HepG2 (cell line): ENCODE measurements at regions not wholly inside any gene's neighbourhood (a gene's known extent, or its start where the extent isn't known, plus 50 kb on each side); places are given as distances from the start of the nearest gene placed in this dataset.

Experiments
- ATAC-seq: fragments of 200-7000 bp; cut with Tn5 transposase; 3 replicates; pipeline ENCODE4 v1.9.1; 2020; ENCODE audit warnings: mild to moderate bottlenecking, moderate library complexity
- BruUV-seq: library from RNA; stranded (reverse); fragments of 400-500 nt; replicated peaks from 2 replicates; lab custom pipeline; 2021; lab: Mats Ljungman, UMichigan
- CTCF ChIA-PET: fragments of 300-600 bp; formaldehyde crosslinking; extraction: SDS; loops from one replicate; lab custom pipeline; 2021; ENCODE audit warnings: low total read pairs, inconsistent platforms, low intra/inter-chr PET ratio; lab: Yijun Ruan, JAX
- POLR2A ChIA-PET: fragments of 350-600 bp; sonication (Branson Sonifier 250); formaldehyde crosslinking; loops from one replicate; lab custom pipeline; 2020; ENCODE audit warnings: antibody characterized with exemption, inconsistent platforms; lab: Yijun Ruan, JAX
- DNase-seq: peaks from one replicate; pipeline ENCODE4 v3.0.0-alpha.2; 2015; ENCODE audit warnings: low spot score
- FAIRE-seq: peaks from 3 replicates; lab custom pipeline; 2011; peaks lifted over from hg19 to GRCh38; lab: Jason Lieb, UNC
- H2AFZ ChIP-seq: one replicate; pipeline ENCODE4 v1.6.1; 2011; ENCODE audit warnings: low read length, inconsistent platforms
- H3K27ac ChIP-seq: fragments of 300-600 bp; 3 replicates; pipeline ENCODE4 v1.8.0; 2011; ENCODE audit warnings: mixed run types, mild to moderate bottlenecking, mixed read lengths, low read length, inconsistent platforms; ENCODE audit not compliant: insufficient read depth; ENCODE audit errors: extremely low read length
- H3K27me3 ChIP-seq, 2 experiments: fragments of 200-600 bp in 1 of 2; 2 replicates in 1 of 2; 3 replicates in 1 of 2; pipeline versions ENCODE4 v1.6.0 to v1.8.0; 2011; ENCODE audit warnings: low read length in 2 of 2, mild to moderate bottlenecking in 2 of 2, moderate library complexity in 2 of 2, inconsistent platforms in 1 of 2; ENCODE audit not compliant: insufficient read depth in 2 of 2, control insufficient read depth in 1 of 2
- H3K36me3 ChIP-seq, 2 experiments: fragments of 200-600 bp in 1 of 2; replicated peaks in 1 of 2; 2 replicates in 1 of 2; 3 replicates in 1 of 2; pipeline versions ENCODE4 v1.5.1 to v1.8.0; 2011; ENCODE audit warnings: low read length in 2 of 2, inconsistent platforms in 1 of 2; ENCODE audit not compliant: insufficient read depth in 2 of 2, control insufficient read depth in 1 of 2
- H3K4me1 ChIP-seq: 2 replicates; pipeline ENCODE4 v1.5.1; 2012; ENCODE audit warnings: low read length, inconsistent platforms; ENCODE audit not compliant: insufficient read depth
- H3K4me2 ChIP-seq: 2 replicates; pipeline ENCODE4 v1.6.0; 2011; ENCODE audit warnings: low read depth, low read length, inconsistent platforms
- H3K4me3 ChIP-seq, 3 experiments: fragments of 200-600 bp in 1 of 3; sonication (generic), shearing (Covaris generic) in 1 of 3; replicated peaks in 1 of 3; 2 replicates each; pipeline ENCODE4 v1.5.1; 2011 to 2016; ENCODE audit warnings: low read length in 3 of 3, inconsistent platforms in 2 of 3, low read depth in 2 of 3, mild to moderate bottlenecking in 2 of 3, control low read depth in 1 of 3, mixed read lengths in 1 of 3; ENCODE audit not compliant: insufficient read depth in 1 of 3
- H3K79me2 ChIP-seq: one replicate; pipeline ENCODE4 v1.6.1; 2011; ENCODE audit warnings: low read length, inconsistent platforms; ENCODE audit not compliant: insufficient read depth
- H3K9ac ChIP-seq: 2 replicates; pipeline ENCODE4 v1.6.0; 2011; ENCODE audit warnings: mild to moderate bottlenecking, low read depth, low read length, inconsistent platforms; ENCODE audit not compliant: insufficient read depth
- H3K9me3 ChIP-seq: 2 replicates; pipeline ENCODE4 v1.5.1; 2012; ENCODE audit warnings: mild to moderate bottlenecking, low read length
- H4K20me1 ChIP-seq: 2 replicates; pipeline ENCODE4 v1.6.0; 2011; ENCODE audit warnings: inconsistent platforms, mild to moderate bottlenecking, low read length, moderate library complexity; ENCODE audit not compliant: insufficient read depth
- ATF7 ChIP-seq, 2 experiments: fragments of 450-650 bp in 1 of 2; sonication (generic) in 1 of 2; formaldehyde crosslinking in 1 of 2; IDR thresholded peaks; 2 replicates each; pipeline versions ENCODE4 v1.4.0 to v1.6.1; 2016 to 2020; ENCODE audit warnings: antibody characterized with exemption in 1 of 2, mild to moderate bottlenecking in 1 of 2, missing genetic modification reagents in 1 of 2
- CREB1 ChIP-seq, 2 experiments: fragments of 450-650 bp in 1 of 2; IDR thresholded peaks; 2 replicates each; pipeline ENCODE4 v1.6.1; 2016 to 2017; ENCODE audit warnings: control low read depth in 1 of 2, mild to moderate bottlenecking in 1 of 2, missing compliant biosample characterization in 1 of 2, missing genetic modification characterization in 1 of 2
- GPN1 ChIP-seq: sonication (generic); formaldehyde crosslinking; IDR thresholded peaks from 2 replicates; pipeline ENCODE4 v1.5.1; 2020; ENCODE audit warnings: missing genetic modification reagents, borderline replicate concordance
- HOMEZ ChIP-seq: IDR thresholded peaks from 2 replicates; pipeline ENCODE4 v1.6.1; 2016; ENCODE audit warnings: low read depth
- MIXL1 ChIP-seq: IDR thresholded peaks from 2 replicates; pipeline ENCODE4 v1.6.1; 2016
- NFYC ChIP-seq: IDR thresholded peaks from 2 replicates; pipeline ENCODE4 v1.6.1; 2016; ENCODE audit warnings: missing genetic modification reagents, missing compliant biosample characterization
- ZKSCAN5 ChIP-seq: sonication (generic); formaldehyde crosslinking; IDR thresholded peaks from 2 replicates; pipeline ENCODE4 v1.5.1; 2020; ENCODE audit warnings: mild to moderate bottlenecking, missing genetic modification reagents
- ZNF629 ChIP-seq: sonication (generic); formaldehyde crosslinking; conservative IDR thresholded peaks from 2 replicates; pipeline ENCODE4 v1.5.0; 2020; ENCODE audit warnings: missing genetic modification reagents
- ZNF746 ChIP-seq: sonication (generic); formaldehyde crosslinking; IDR thresholded peaks from 2 replicates; pipeline ENCODE4 v1.8.0; 2022; ENCODE audit warnings: mild to moderate bottlenecking, missing genetic modification reagents
- WGBS: methylation state at CpG from one replicate; pipeline ENCODE4 v1.1.6; 2017; ENCODE audit warnings: low lambda C conversion rate; 5-methylcytosine and 5-hydroxymethylcytosine counted together
- in situ Hi-C: cut with HindIII; loops from 2 replicates; pipeline ENCODE4 v1.10.0; 2017; ENCODE audit warnings: low pct_unique_long_range_greater_than_20kb; ENCODE audit not compliant: extremely low pct_ligation_motif_present
- intact Hi-C: fragments of 100-400 bp; cut with micrococcal nuclease; formaldehyde crosslinking; loops from one replicate; pipeline ENCODE4 v1.10.0; 2022; ENCODE audit not compliant: unreplicated experiment
- TF ChIP-seq, protein P1 (sequence below): sonication (generic); formaldehyde crosslinking; IDR thresholded peaks from 2 replicates; pipeline ENCODE4 v1.8.0; 2022; ENCODE audit warnings: missing genetic modification reagents, mild to moderate bottlenecking, borderline replicate concordance

DNA sequence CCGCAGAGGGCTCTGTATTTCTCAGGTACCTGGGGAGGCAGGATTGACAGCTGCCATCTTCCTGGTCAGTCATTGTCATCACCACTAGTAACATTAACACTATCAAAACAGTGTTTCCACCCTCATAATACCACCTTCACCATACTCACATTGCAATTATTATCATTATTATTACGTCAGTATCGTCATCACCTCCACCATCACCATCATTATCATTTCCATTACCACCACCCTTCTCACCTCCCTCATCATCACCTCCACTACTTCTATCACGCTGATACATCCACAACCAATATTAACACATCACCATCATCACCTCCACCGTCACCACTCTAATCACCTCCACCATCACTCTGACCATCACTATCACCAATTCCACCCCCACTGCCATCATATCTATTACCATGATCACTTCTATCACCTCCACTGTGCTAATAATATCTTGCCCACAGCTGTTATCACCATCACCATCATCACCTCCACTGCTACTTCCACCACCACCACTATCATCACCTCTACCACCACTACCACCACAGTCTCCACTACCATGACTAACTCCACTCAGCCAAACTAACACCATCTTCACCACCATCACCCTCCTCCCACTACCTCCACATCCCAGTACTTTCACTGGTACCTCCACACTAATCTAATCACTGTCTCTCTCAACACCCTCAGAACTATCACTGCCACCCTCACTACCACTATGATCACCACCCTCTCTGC lies 196.4 kb downstream of the RPS24 start:
- H4K20me1 ChIP-seq: no peaks in the 10 kb centered on the region
- ATAC-seq (no peak), FAIRE-seq (no peak), DNase-seq (no peak)
- H3K79me2 ChIP-seq: no peaks in the 10 kb centered on the region
- BruUV-seq: no TSS peak
- TF ChIP-seq ATF7 (IDR thresholded peaks at IDR 0.05) (peak; percentile 46; the same call in 1 of the 2 replicates), ATF7 (CRISPR knock-in tag; IDR thresholded peaks at IDR 0.05) (no peak), CREB1 (IDR thresholded peaks at IDR 0.05) (peak; percentile 92), CREB1 (CRISPR knock-in tag; IDR thresholded peaks at IDR 0.05) (no peak), ZKSCAN5 (CRISPR knock-in tag) (no peak), HOMEZ (no peak)
- no peaks in the 10 kb centered on the region for H3K9me3 ChIP-seq
- no peak overlapping the region for H2AFZ ChIP-seq
- in situ Hi-C loops: no loop called here
- no peak overlapping the region for H3K4me2 ChIP-seq
- no peaks in the 10 kb centered on the region for H3K36me3 ChIP-seq
- CTCF ChIA-PET: no interaction called here
- no peaks in the 10 kb centered on the region for H3K4me1 ChIP-seq
- POLR2A ChIA-PET: no interaction called here
- intact Hi-C loops: no loop called here
- no peak overlapping the region for H3K9ac ChIP-seq
- H3K27me3 ChIP-seq: peaks cover 0 to 12% of the 10 kb centered on the region in 2 experiments; a peak in 2 of 5 replicates
- H3K27ac ChIP-seq: no peak overlapping the region
- 44% methylated on average over 5 of the region's 5 CpGs for WGBS
- H3K4me3 ChIP-seq: no peak overlapping the region

GRCh38 chr10:78231327-78231726 lies 197.7 kb downstream of the RPS24 start:
- Histone ChIP-seq H3K27me3 (0 out of 5 replicates have a peak, but pooled peaks cover 0 to 5% of the 10 kb centered on the region in 2 experiments), H4K20me1 (no peaks in the 10 kb centered on the region), H3K4me2 (no peak overlapping the region), H3K27ac (no peak overlapping the region), H3K79me2 (no peaks in the 10 kb centered on the region), H3K9me3 (no peaks in the 10 kb centered on the region), H2AFZ (no peak overlapping the region), H3K4me3 (no peak overlapping the region), H3K9ac (no peak overlapping the region), H3K4me1 (no peaks in the 10 kb centered on the region), H3K36me3 (no peaks in the 10 kb centered on the region)
- ChIA-PET POLR2A (no interaction called here), CTCF (no interaction called here)
- FAIRE-seq (no peak), ATAC-seq (no peak), DNase-seq (no peak)
- no TSS peak for BruUV-seq
- intact Hi-C loops (no loop called here), in situ Hi-C loops (no loop called here)
- TF ChIP-seq GPN1 (CRISPR knock-in tag): no peak
- no peak for TF ChIP-seq ZNF746 (CRISPR knock-in tag)
- no peak for TF ChIP-seq NFYC (CRISPR knock-in tag)
- TF ChIP-seq ZNF629: peak; percentile 38; the same call in 1 of the 2 replicates
- TF ChIP-seq, protein P1, sequence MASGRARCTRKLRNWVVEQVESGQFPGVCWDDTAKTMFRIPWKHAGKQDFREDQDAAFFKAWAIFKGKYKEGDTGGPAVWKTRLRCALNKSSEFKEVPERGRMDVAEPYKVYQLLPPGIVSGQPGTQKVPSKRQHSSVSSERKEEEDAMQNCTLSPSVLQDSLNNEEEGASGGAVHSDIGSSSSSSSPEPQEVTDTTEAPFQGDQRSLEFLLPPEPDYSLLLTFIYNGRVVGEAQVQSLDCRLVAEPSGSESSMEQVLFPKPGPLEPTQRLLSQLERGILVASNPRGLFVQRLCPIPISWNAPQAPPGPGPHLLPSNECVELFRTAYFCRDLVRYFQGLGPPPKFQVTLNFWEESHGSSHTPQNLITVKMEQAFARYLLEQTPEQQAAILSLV (CRISPR knock-in tag): no peak
- no peak for TF ChIP-seq MIXL1 (CRISPR knock-in tag)
- WGBS: 59% methylated on average over 3 of the region's 5 CpGs
